SJSA1 (cell line): ENCODE measurements at regions not wholly inside any gene's neighbourhood (a gene's known extent, or its start where the extent isn't known, plus 50 kb on each side); places are given as distances from the start of the nearest gene placed in this dataset.
A peak's percentile ranks its signal among the peaks of the same experiment; 100 is the strongest.
"Not testable (repeated sequence)": the region's sequence is repeated elsewhere in the genome, so short reads cannot be mapped to it uniquely, and the experiment has no call there.

Experiments
- DNase-seq, 2 experiments: peaks; one replicate each; pipeline ENCODE4 v3.0.0-alpha.2; 2015 to 2020; ENCODE audit warnings: low spot score in 2 of 2, low read depth in 1 of 2
- H3K27ac ChIP-seq: fragments of 250-450 bp; sonication (Bioruptor Pico); 2 replicates; pipeline ENCODE4 v1.5.1; 2020; ENCODE audit warnings: mild to moderate bottlenecking, moderate library complexity
- H3K27me3 ChIP-seq: fragments of 250-450 bp; sonication (Bioruptor Pico); replicated peaks from 2 replicates; pipeline ENCODE4 v1.5.1; 2020; ENCODE audit warnings: mild to moderate bottlenecking, moderate library complexity
- H3K36me3 ChIP-seq: fragments of 250-450 bp; sonication (Bioruptor Pico); 2 replicates; pipeline ENCODE4 v1.5.1; 2020; ENCODE audit warnings: mild to moderate bottlenecking
- H3K4me1 ChIP-seq: fragments of 250-450 bp; sonication (Bioruptor Pico); replicated peaks from 2 replicates; pipeline ENCODE4 v1.6.1; 2021; ENCODE audit warnings: mild to moderate bottlenecking
- H3K4me3 ChIP-seq: fragments of 250-450 bp; sonication (Bioruptor Pico); 2 replicates; pipeline ENCODE4 v1.5.1; 2020; ENCODE audit warnings: mild to moderate bottlenecking
- H3K9me3 ChIP-seq: fragments of 250-450 bp; sonication (Bioruptor Pico); replicated peaks from 2 replicates; pipeline ENCODE4 v1.5.1; 2020; ENCODE audit warnings: mild to moderate bottlenecking

DNA sequence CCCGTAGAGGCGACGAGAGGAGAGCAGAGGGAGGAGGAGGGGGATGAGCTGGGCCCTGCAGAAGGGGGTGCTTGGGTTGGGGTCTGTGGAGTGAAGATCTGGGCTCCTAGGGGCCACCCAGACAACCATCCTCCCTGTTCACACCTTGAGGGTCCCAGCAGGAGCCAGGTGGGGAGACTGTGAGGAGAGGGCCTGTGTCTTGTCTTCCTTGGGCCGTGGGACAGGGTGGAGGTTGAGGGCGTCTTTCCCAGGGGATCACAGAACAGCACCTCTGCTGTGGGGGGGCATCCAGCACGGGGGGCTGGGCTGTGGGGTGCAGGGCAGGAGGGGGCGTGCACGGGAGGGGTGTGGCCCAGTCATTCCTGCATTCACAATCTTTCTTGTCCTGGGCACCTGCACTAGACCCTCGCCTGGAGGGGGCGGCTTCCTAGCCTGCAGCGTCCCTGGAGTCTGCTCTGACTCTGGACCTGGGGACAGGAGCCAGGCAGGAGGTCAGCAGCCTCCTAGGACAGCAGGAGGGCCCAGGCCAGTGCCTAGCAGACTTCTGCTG lies 393.8 kb downstream of the TMEM121 start:
- not testable (repeated sequence) for DNase-seq, H3K36me3 ChIP-seq, H3K4me3 ChIP-seq, H3K4me1 ChIP-seq, H3K27ac ChIP-seq, H3K9me3 ChIP-seq, H3K27me3 ChIP-seq

DNA sequence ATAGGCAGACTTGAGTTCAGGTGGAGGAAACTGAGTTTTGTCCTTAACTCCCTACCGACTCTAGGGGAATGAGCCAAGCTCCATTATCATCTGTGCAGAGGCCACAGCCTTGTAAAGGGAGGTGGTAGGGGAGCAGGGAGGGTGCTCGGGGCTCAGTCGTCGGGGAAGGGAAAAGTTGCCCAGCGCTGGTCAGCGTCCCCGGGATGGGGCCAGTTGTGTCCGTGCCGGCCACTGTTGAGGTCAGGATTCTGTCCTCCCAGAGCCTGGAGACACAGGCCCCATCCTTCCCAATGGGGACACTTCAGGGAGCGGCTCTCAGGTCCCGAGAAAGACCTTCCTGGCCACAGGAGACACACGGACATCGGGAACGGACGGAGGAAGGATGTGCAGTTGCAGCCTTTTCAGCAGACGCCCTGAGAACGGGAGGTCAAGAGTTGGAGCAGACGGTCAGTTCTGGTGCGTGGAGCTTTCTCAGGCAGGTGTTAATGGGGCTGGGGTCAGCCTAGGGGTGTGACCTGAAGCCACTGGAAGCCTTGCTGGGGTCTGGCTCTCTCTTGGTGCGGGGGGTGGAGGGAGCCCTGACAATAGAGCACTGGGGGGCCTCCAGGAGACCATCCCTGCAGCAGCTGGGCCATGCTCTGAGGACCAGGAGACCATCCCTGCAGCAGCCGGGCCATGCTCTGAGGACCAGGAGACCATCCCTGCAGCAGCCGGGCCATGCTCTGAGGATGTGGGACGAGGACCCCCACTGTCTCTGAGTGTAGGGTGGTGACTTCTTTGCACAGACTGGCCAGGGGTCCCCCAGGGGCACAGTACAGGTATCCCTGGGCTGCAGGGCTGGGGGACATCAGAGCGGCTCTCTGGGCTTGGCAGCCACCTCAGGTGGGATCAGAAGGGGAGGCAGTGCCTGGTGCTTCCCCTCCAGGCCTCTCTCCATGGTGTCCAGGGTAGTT lies 394.7 kb downstream of the TMEM121 start:
- not testable (repeated sequence) for H3K4me3 ChIP-seq, H3K27ac ChIP-seq, H3K36me3 ChIP-seq, H3K9me3 ChIP-seq, H3K27me3 ChIP-seq, DNase-seq, H3K4me1 ChIP-seq

DNA sequence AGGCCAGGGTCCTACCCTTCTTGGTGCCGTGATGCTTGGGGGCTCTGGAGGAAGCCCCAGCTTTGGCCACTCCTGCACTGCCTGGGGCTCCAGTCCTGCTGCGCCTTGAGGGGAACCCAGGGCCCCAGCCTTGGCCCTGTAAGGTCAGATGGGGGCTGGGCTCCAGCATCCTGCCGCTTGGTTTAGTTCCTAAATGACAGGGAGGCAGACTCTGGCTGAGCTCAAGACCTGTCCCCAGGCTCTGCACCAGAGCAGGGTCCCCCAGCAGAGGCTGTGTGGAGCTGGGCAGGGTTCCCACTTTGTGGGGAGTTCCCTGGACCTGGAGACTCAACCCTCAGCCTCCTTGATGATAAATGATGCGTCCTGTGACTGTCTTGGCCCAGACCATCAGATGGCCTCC lies 395.4 kb downstream of the TMEM121 start:
- not testable (repeated sequence) for H3K36me3 ChIP-seq, H3K4me1 ChIP-seq, H3K9me3 ChIP-seq

DNA sequence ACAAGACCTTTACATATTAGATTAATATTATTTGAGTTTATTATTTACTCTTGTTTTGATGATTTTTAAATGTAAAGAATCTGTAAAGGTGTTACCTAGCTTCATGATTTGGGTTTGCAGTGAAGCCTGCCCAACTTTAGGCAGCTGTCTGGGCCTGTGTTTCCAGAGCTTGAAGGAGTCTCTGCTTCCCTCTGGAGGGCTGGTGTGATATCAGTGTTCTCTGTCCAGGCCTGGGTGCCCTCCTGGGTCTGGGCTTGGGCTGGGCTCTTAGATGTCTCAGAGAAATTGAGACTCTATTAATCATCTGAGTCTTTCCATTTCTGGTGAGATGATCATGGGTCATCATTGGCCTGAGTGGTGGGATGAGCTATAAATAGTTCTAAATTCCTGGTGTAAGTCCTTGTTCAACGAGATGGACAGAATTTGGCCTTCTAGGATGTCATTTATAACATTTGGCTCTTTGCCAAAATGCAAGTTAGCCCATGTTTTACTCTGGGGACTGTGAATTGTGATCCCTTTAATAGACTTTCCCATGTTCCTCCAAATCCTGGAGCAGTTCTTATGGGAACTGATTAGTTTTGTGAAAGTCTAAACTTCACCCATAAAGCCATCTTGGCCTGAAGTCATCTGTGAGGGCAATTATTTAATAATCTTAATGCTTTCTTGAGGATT lies 397.3 kb downstream of the TMEM121 start:
- not testable (repeated sequence) for DNase-seq

More for the DNA sequence above, 395.4 kb downstream of the TMEM121 start:
- H3K27ac ChIP-seq, DNase-seq, H3K4me3 ChIP-seq, H3K27me3 ChIP-seq: not testable (repeated sequence)

DNA sequence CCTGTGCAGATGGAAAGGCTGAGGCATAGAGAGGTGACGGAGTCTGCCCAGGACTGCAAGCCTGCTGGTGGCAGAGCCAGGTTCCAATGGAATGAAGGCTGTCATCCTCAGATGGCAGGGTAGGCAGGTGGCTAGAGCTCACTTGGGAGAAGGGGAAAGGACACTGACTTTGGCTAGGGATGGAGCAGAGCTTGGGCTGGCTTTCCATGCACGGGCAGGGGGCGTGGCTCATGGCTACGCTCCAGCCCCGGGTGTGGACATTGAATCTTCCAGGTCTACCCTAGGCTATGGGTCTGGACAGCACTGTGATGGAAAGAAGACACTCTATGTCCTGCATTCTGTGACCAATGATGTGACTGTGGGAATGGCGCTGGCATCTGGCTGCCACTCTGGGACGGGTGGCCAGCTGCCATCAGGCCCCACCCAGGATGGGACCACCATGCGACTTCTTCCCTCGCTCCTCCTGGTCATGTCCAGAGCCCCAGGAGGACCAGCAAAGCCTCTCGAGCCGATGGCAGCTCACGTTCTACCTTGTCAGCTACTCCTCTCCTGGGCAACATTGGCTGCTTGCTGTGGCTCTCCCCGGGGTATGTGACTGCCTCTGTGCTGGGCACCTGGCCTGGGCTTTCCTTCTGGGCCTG lies 398.7 kb downstream of the TMEM121 start:
- no peaks in the 10 kb centered on the region for H3K4me1 ChIP-seq
- DNase-seq: no peak
- H3K36me3 ChIP-seq: no peaks in the 10 kb centered on the region
- no peaks in the 10 kb centered on the region for H3K27me3 ChIP-seq
- no peaks in the 10 kb centered on the region for H3K9me3 ChIP-seq
- no peak overlapping the region for H3K27ac ChIP-seq
- no peak overlapping the region for H3K4me3 ChIP-seq

More for the DNA sequence above, 397.3 kb downstream of the TMEM121 start:
- not testable (repeated sequence) for H3K36me3 ChIP-seq, H3K4me1 ChIP-seq, H3K27me3 ChIP-seq, H3K27ac ChIP-seq, H3K4me3 ChIP-seq, H3K9me3 ChIP-seq

DNA sequence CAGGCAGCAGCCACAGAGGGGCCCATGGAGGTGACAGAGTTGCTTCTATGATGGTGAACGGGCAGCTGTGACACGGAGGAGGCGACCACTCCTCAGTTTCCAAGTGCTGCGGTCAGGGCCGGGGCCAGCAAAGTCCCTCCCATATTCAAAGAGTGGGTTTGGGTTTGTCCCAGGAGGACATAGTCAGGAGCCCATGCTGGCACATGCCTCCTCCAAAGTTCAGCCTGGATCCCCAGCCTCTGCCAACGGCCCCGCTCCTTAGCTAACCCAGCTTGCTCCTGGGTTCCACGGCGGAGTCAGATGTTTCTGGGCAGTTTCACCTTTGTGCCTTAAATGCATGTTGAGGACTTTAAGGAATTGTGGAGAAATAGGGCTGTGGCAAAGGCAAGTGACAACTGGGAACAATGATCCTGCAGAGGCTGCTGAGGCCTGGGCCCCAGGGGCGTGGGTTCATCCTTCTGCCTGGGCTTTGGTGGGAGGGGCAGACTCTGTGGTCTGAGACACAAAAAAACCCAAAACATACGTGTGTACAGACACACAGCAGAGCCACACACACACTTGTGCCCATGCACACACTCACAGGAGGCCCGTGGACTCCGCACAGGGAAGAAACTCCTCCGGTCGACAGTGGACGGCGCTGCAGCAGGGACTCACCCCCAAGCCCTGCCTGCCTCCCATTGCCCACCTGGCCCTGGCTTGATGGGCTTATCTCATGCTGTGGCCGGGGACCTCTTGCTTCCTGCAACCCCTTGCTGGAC lies 399.4 kb downstream of the TMEM121 start:
- Histone ChIP-seq H3K36me3 (no peaks in the 10 kb centered on the region), H3K4me3 (no peak overlapping the region), H3K27me3 (no peaks in the 10 kb centered on the region), H3K27ac (no peak overlapping the region), H3K4me1 (no peaks in the 10 kb centered on the region), H3K9me3 (no peaks in the 10 kb centered on the region)
- no peak for DNase-seq

DNA sequence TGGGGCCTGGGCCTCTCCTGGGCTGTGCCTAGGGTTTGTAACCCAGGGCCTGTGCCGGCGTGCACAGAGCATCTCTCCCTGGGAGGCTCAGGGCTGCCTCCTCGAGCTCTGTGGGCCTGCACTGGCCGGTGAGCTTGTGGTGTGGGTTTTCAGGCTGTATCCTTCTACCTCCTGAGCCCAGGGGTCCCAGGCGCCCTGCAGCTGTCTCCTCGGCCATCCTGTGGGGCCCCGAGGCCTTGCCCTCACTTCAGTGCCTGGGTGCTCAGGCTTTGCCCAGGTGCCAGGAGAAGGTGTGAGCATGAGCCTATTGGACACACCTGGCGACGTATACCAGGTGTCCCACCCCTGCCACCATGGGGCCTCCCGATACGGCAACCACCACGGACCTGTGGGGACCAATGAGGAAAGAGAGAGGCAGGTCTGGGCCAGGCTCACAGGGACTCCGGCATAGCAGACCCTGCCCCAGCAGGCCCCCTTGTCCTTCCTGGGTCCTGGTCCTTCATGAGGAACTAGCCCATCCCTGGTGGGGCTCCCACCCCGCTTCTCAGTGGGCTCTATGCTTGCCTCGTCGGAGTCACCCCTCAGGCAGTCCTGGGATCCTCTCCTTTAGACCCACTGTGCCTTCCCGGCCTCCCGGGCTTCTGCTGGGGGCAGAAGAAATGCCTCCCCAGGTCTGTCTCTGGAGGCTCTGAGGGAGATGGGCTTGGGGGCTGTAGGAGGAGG lies 400.2 kb downstream of the TMEM121 start:
- Histone ChIP-seq H3K4me1 (no peaks in the 10 kb centered on the region), H3K36me3 (no peaks in the 10 kb centered on the region), H3K9me3 (no peaks in the 10 kb centered on the region), H3K27ac (no peak overlapping the region), H3K27me3 (no peaks in the 10 kb centered on the region), H3K4me3 (no peak overlapping the region)
- DNase-seq: peak in 1 of 2 experiments; percentile 30

DNA sequence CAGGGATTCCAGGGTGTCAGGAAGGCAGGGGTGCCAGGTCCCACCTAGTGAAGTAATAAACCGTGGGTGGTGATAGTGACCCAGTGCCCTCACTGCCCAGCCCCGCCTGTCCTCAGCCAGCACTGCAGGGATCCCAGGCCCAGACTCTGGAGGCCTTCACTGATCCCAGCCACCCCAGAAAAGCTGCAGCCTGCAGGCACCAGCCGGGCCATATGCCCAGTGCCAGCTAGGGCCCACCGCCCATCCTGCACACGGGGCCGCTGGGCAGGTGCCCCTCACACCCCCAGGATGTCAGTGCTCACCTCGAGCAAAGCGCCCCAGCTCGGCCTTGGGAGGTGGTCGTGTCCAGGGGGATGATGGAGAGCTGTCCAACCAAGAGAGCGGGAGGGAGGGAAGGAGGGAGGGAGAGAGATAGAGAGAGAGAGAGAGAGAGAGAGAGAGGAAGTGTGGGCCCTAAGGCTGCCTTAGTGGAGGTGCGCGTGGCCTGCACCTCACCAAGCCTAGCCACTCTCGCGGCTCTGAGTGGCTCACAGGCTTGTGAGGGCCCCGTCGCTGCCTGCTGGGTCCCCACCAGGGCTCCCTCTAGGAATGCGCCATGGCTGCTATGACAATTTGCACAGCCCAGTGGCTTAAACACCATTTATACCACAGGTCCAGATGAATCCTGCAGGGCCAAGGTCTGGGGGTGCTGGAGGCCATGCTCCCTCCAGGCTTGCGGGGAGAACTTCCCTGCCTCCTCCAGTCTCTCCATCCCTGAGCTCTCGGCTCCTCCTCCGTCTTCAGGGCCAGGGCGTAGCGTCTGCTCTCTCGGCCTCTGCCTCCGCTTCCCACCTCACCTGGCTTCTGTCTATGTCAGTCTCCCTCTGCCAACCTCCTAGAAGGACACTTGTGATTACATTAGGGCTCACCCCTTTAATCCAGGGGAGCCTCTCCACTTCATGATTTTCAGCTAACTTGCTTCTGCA lies 401.0 kb downstream of the TMEM121 start:
- no peaks in the 10 kb centered on the region for H3K36me3 ChIP-seq
- H3K27me3 ChIP-seq: no peaks in the 10 kb centered on the region

DNA sequence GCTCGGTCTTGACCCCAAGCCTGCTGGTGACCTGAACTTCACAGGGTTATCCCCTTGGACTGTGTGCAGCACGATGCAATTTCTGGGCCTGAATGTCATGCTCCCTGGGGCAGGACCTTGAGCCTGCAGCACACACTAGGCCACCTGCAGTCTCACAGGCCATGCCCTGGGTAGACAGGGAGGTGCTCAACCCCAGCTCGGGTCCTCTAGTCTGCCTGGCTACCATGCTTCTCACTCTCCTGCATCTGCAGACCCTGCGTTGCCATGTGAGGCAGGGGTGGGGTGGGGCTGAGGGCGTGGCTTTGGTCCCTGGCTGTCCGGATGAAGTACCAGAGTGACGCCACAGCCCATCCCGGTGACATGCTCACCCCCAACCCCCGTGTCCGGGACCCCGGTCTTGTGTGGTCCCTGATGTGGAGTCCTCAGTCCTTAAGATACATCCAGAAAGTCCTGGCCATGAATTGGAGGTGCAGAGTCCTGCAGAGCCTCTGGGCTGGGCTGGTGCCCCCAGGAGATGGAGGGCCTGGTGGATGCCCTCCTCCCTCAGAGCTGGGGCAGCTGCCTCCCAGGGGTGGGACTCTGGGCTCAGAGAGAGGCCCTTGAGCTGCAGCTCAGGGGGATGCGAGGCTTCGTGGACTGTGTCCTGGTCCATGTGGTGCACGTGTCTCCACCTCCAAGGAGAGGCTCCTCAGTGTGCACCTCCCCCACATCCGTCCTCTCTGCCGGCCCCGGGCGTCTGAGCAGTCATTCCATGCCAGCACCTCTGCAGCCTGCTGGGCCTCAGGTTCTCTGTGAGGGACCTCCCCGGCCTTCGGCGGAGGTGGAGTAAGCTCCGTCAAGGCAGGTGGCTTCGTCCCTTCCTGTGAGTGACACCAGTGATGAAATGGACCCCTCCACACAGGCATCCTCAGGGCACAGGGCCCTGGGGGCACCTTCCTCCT lies 402.1 kb downstream of the TMEM121 start:
- DNase-seq: peak in 1 of 2 experiments; percentile 34
- not testable (repeated sequence) for H3K4me1 ChIP-seq, H3K9me3 ChIP-seq, H3K4me3 ChIP-seq, H3K27me3 ChIP-seq, H3K27ac ChIP-seq, H3K36me3 ChIP-seq

More for the DNA sequence above, 401.0 kb downstream of the TMEM121 start:
- peak in 1 of 2 experiments; percentile 18 for DNase-seq
- H3K4me3 ChIP-seq: no peak overlapping the region
- no peaks in the 10 kb centered on the region for H3K9me3 ChIP-seq
- no peaks in the 10 kb centered on the region for H3K4me1 ChIP-seq
- H3K27ac ChIP-seq: no peak overlapping the region

DNA sequence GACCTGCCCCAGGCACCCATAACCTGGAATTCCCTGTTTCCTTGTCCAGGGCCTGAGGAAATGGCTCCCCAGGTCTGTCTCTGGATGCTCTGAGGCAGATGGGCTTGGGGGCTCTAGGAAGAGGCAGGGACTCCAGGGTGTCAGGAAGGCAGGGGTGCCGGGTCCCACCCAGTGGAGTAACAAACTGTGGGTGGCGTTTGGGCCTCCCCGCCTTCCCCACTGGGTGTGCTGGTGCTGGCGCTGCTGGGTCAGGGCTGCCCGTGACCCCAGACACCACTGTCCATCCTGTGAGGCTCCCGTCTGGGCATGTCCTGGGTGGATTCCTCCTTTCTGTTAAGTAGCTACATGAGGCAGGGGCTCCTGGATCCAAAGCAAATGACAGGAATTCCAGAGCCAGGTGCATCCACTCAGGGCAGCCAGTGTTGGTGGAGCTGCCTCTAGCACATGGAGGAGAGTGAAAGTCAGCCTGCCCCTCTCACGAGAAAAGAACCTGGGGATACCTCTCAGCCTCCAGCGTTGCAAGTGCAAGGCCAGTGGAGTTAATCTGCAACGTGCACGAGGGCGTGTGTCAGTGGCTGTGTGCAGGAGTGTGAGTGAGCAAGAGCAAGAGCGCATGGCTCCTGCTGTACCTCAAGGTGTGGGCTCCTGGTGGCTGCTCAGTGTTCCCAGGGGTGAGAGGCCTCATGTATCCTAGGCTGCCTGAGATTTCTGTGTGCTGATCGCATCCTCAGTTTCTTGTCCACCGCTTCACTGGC lies 403.1 kb downstream of the TMEM121 start:
- Histone ChIP-seq H3K9me3 (no peaks in the 10 kb centered on the region; the same call in 1 of the 2 replicates), H3K36me3 (no peaks in the 10 kb centered on the region), H3K27me3 (no peaks in the 10 kb centered on the region), H3K4me3 (no peak overlapping the region), H3K4me1 (no peaks in the 10 kb centered on the region), H3K27ac (no peak overlapping the region)
- DNase-seq: peak in 1 of 2 experiments; percentile 31
